Right lobe of liver (tissue), 6 donors: ENCODE measurements at regions not wholly inside any gene's neighbourhood (a gene's known extent, or its start where the extent isn't known, plus 50 kb on each side); places are given as distances from the start of the nearest gene placed in this dataset.

Source experiments
- ATAC-seq, 4 donors: fragments of 200-7000 bp; cut with Tn5 transposase; one replicate each; pipeline ENCODE4 v1.9.1; 2020; ENCODE audit warnings: mild to moderate bottlenecking in 4 of 4, moderate library complexity in 4 of 4
- DNase-seq, 3 donors: peaks; one replicate each; pipeline ENCODE4 v3.0.0-alpha.2; 2020
- H3K27ac ChIP-seq, 3 donors: fragments of 200-600 bp; one replicate each; pipeline ENCODE4 v1.8.0; 2022
- H3K27me3 ChIP-seq, 2 donors: fragments of 200-600 bp; one replicate each; pipeline ENCODE4 v1.8.0; 2022
- H3K36me3 ChIP-seq, 4 donors: fragments of 200-600 bp; sonication (generic) in 1 of 4; one replicate each; pipeline versions ENCODE4 v1.5.1 to v1.8.0; 2017 to 2022; ENCODE audit warnings: control low read depth in 1 of 4
- H3K4me1 ChIP-seq, 4 donors: fragments of 200-600 bp; sonication (generic) in 1 of 4; one replicate each; pipeline versions ENCODE4 v1.5.1 to v1.8.0; 2017 to 2022; ENCODE audit warnings: control low read depth in 1 of 4
- H3K4me3 ChIP-seq, 3 donors: fragments of 200-600 bp; one replicate each; pipeline ENCODE4 v1.8.0; 2022
- H3K9me3 ChIP-seq, 4 donors: fragments of 200-600 bp; sonication (generic) in 1 of 4; one replicate each; pipeline versions ENCODE4 v1.5.1 to v1.8.0; 2017 to 2022; ENCODE audit warnings: control low read depth in 1 of 4
- CTCF ChIP-seq, 4 donors: fragments of 200-600 bp in 3 of 4; fragments of 450-650 bp in 1 of 4; IDR thresholded peaks; one replicate each; pipeline versions ENCODE4 v1.5.1 to v1.8.0; 2016 to 2022; ENCODE audit warnings: antibody characterized with exemption in 4 of 4, mild to moderate bottlenecking in 2 of 4
- POLR2A ChIP-seq: fragments of 450-650 bp; IDR thresholded peaks from one replicate; pipeline ENCODE4 v1.6.1; 2017; ENCODE audit warnings: antibody characterized with exemption, mild to moderate bottlenecking
- WGBS: methylation state at CpG from one replicate; pipeline ENCODE4 v1.1.6; 2018; ENCODE audit warnings: low coverage, low lambda C conversion rate; ENCODE audit not compliant: insufficient coverage; ENCODE audit errors: missing lambda C conversion rate; 5-methylcytosine and 5-hydroxymethylcytosine counted together
- intact Hi-C, 2 donors: fragments of 100-400 bp; cut with DNase I; formaldehyde crosslinking; loops; one replicate each; pipeline versions ENCODE4 v1.11.2 to v1.14.1; 2022
- donor health status: DM: no; HTN: yes; CAD: no.
- donor health status: DM: no; HTN: no; CAD: no.
- donor health status: DM: no; HTN: no; CAD: no.
- donor health status: DM: no; HTN: yes; CAD: no.
- donor health status: DM: no; HTN: yes; CAD: no.

GRCh38 chr3:27614592-27614991, 107.5 kb downstream of the EOMES start:
- H3K36me3 ChIP-seq: no peaks in the 10 kb centered on the region
- TF ChIP-seq POLR2A (no peak), CTCF (IDR thresholded peaks at IDR 0.05) (no peak)
- peaks cover 0 to 3% (median 0%) of the 10 kb centered on the region in 4 donors for H3K9me3 ChIP-seq
- H3K4me1 ChIP-seq: no peaks in the 10 kb centered on the region
- ATAC-seq (no peak), DNase-seq (no peak)
- intact Hi-C loops: no loop called here
- WGBS: 44% methylated on average over 4 of the region's 4 CpGs
- no peak overlapping the region for H3K27ac ChIP-seq
- no peak overlapping the region for H3K4me3 ChIP-seq
- H3K27me3 ChIP-seq: no peaks in the 10 kb centered on the region

- TF ChIP-seq POLR2A: no peak
- no peak for TF ChIP-seq CTCF (IDR thresholded peaks at IDR 0.05)
- Histone ChIP-seq H3K36me3 (no peaks in the 10 kb centered on the region), H3K4me3 (no peak overlapping the region), H3K27me3 (no peaks in the 10 kb centered on the region), H3K9me3 (peaks cover 0 to 3% (median 0%) of the 10 kb centered on the region in 4 donors), H3K4me1 (no peaks in the 10 kb centered on the region), H3K27ac (no peak overlapping the region)
- ATAC-seq: no peak
- DNase-seq: no peak
- intact Hi-C loops: no loop called here
- 68% methylated on average over 2 of the region's 2 CpGs for WGBS
Measured at GRCh38 chr3:27613846-27614500, 108.2 kb downstream of the EOMES start.

GRCh38 chr3:27610800-27611525, 111.2 kb downstream of the EOMES start:
- ATAC-seq: no peak
- intact Hi-C loops: no loop called here
- Histone ChIP-seq H3K4me1 (no peaks in the 10 kb centered on the region), H3K27me3 (no peaks in the 10 kb centered on the region), H3K27ac (no peak overlapping the region), H3K9me3 (peaks cover 0 to 3% (median 0%) of the 10 kb centered on the region in 4 donors), H3K4me3 (no peak overlapping the region), H3K36me3 (no peaks in the 10 kb centered on the region)
- 75% methylated on average over 8 of the region's 8 CpGs for WGBS
- DNase-seq: no peak
- no peak for TF ChIP-seq CTCF (IDR thresholded peaks at IDR 0.05)
- TF ChIP-seq POLR2A: no peak

GRCh38 chr3:27607370-27607769, 114.8 kb downstream of the EOMES start:
- H3K4me3 ChIP-seq: no peak overlapping the region
- H3K9me3 ChIP-seq: no peaks in the 10 kb centered on the region
- intact Hi-C loops: no loop called here
- TF ChIP-seq POLR2A (no peak), CTCF (IDR thresholded peaks at IDR 0.05) (no peak)
- ATAC-seq: no peak
- WGBS: 90% methylated on average over 1 of the region's 1 CpG
- H3K36me3 ChIP-seq: no peaks in the 10 kb centered on the region
- H3K27me3 ChIP-seq: no peaks in the 10 kb centered on the region
- H3K4me1 ChIP-seq: no peaks in the 10 kb centered on the region
- no peak overlapping the region for H3K27ac ChIP-seq
- DNase-seq: no peak
